ENCODE measurements at regions not wholly inside any gene's neighbourhood (a gene's known extent, or its start where the extent isn't known, plus 50 kb on each side); places are given as distances from the start of the nearest gene placed in this dataset.
"Not testable (repeated sequence)": the region's sequence is repeated elsewhere in the genome, so short reads cannot be mapped to it uniquely, and the experiment has no call there.

GRCh38 chr9:41357918-41358404 lies 168.8 kb upstream of the ZNG1F start:
- TF ChIP-seq CTCF (IDR thresholded peaks at IDR 0.05); ATF3 (CRISPR knock-in tag; conservative IDR thresholded peaks at IDR 0.05); FOXP4 (CRISPR knock-in tag; IDR thresholded peaks at IDR 0.05); SP1 (CRISPR knock-in tag; conservative IDR thresholded peaks at IDR 0.05); NR3C1 (CRISPR knock-in tag; conservative IDR thresholded peaks at IDR 0.05; ENCODE audit: low read depth); KAT7 (CRISPR knock-in tag; IDR thresholded peaks at IDR 0.05; ENCODE audit: borderline replicate concordance); ARID4B (CRISPR knock-in tag; IDR thresholded peaks at IDR 0.05; ENCODE audit: borderline replicate concordance); PREB (CRISPR knock-in tag; IDR thresholded peaks at IDR 0.05; ENCODE audit: borderline replicate concordance); ZMAT4 (CRISPR knock-in tag; IDR thresholded peaks at IDR 0.05); MLX (CRISPR knock-in tag; IDR thresholded peaks at IDR 0.05); ZNF512 (CRISPR knock-in tag; IDR thresholded peaks at IDR 0.05; ENCODE audit: borderline replicate concordance); TEAD4 (CRISPR knock-in tag; IDR thresholded peaks at IDR 0.05); PRDM15 (CRISPR knock-in tag; IDR thresholded peaks at IDR 0.05); E2F4 (CRISPR knock-in tag; IDR thresholded peaks at IDR 0.05; ENCODE audit: borderline replicate concordance, low read depth): not testable (repeated sequence)

Measured in WTC11 (cell line).